ENCODE measurements at regions not wholly inside any gene's neighbourhood (a gene's known extent, or its start where the extent isn't known, plus 50 kb on each side); places are given as distances from the start of the nearest gene placed in this dataset.

- Histone ChIP-seq H3K27me3 (ENCODE audit: insufficient read depth, low read length) (no peaks in the 10 kb centered on the region; the same call in 1 of the 2 replicates), H3K4me2 (ENCODE audit: low read length) (no peak overlapping the region), H3K36me3 (ENCODE audit: insufficient read depth, low read length) (no peaks in the 10 kb centered on the region)
These were observed 86.4 kb upstream of the WNT11 start for GRCh38 chr11:76292583-76293188.

GRCh38 chr11:76291576-76292526 lies 85.5 kb upstream of the WNT11 start:
- no peak overlapping the region for H3K27ac ChIP-seq (ENCODE audit: low read depth, low read length, poor library complexity, severe bottlenecking)
- H3F3A ChIP-seq (ENCODE audit: insufficient read depth, low read length): no peaks in the 10 kb centered on the region
- H3K79me2 ChIP-seq (ENCODE audit: insufficient read depth, low read length): no peaks in the 10 kb centered on the region
- H3K4me2 ChIP-seq (ENCODE audit: low read length): no peak overlapping the region
- no peak overlapping the region for H3K9ac ChIP-seq (ENCODE audit: low read length)
- no peaks in the 10 kb centered on the region for H3K9me2 ChIP-seq (ENCODE audit: low read depth, low read length)
- TF ChIP-seq CTCF (IDR thresholded peaks at IDR 0.05; ENCODE audit: low read length) (no peak), EZH2 (IDR thresholded peaks at IDR 0.05; ENCODE audit: borderline replicate concordance, low read length) (no peak)
- no peak overlapping the region for H2AFZ ChIP-seq (ENCODE audit: low read length)
- no peak overlapping the region for H3K4me3 ChIP-seq (ENCODE audit: low read depth, low read length, poor library complexity, severe bottlenecking)
- no peaks in the 10 kb centered on the region for H3K36me3 ChIP-seq (ENCODE audit: insufficient read depth, low read length)
- H4K20me1 ChIP-seq (ENCODE audit: insufficient read depth, low read length): no peaks in the 10 kb centered on the region
- no peaks in the 10 kb centered on the region for H3K4me1 ChIP-seq (ENCODE audit: insufficient read depth, low read length, severe bottlenecking)
- H3K9me3 ChIP-seq (ENCODE audit: low read length): no peaks in the 10 kb centered on the region
- H3K27me3 ChIP-seq (ENCODE audit: insufficient read depth, low read length): no peaks in the 10 kb centered on the region; the same call in 1 of the 2 replicates

More at GRCh38 chr11:76292583-76293188, 86.4 kb upstream of the WNT11 start:
- TF ChIP-seq EZH2 (IDR thresholded peaks at IDR 0.05; ENCODE audit: borderline replicate concordance, low read length) (no peak), CTCF (IDR thresholded peaks at IDR 0.05; ENCODE audit: low read length) (no peak)
- Histone ChIP-seq H2AFZ (ENCODE audit: low read length) (no peak overlapping the region), H3K4me3 (ENCODE audit: low read depth, low read length, poor library complexity, severe bottlenecking) (no peak overlapping the region), H3K4me1 (ENCODE audit: insufficient read depth, low read length, severe bottlenecking) (no peaks in the 10 kb centered on the region), H3F3A (ENCODE audit: insufficient read depth, low read length) (no peaks in the 10 kb centered on the region), H3K9ac (ENCODE audit: low read length) (no peak overlapping the region), H3K9me3 (ENCODE audit: low read length) (no peaks in the 10 kb centered on the region), H4K20me1 (ENCODE audit: insufficient read depth, low read length) (no peaks in the 10 kb centered on the region), H3K9me2 (ENCODE audit: low read depth, low read length) (no peaks in the 10 kb centered on the region), H3K27ac (ENCODE audit: low read depth, low read length, poor library complexity, severe bottlenecking) (no peak overlapping the region), H3K79me2 (ENCODE audit: insufficient read depth, low read length) (no peaks in the 10 kb centered on the region)

- no peaks in the 10 kb centered on the region for H3K4me1 ChIP-seq (ENCODE audit: insufficient read depth, low read length, severe bottlenecking)
- H3F3A ChIP-seq (ENCODE audit: insufficient read depth, low read length): no peaks in the 10 kb centered on the region
- H4K20me1 ChIP-seq (ENCODE audit: insufficient read depth, low read length): no peaks in the 10 kb centered on the region
- no peaks in the 10 kb centered on the region for H3K9me3 ChIP-seq (ENCODE audit: low read length)
- H3K4me3 ChIP-seq (ENCODE audit: low read depth, low read length, poor library complexity, severe bottlenecking): no peak overlapping the region
- TF ChIP-seq CTCF (IDR thresholded peaks at IDR 0.05; ENCODE audit: low read length): no peak
- TF ChIP-seq EZH2 (IDR thresholded peaks at IDR 0.05; ENCODE audit: borderline replicate concordance, low read length): no peak
- H3K9ac ChIP-seq (ENCODE audit: low read length): no peak overlapping the region
- H3K4me2 ChIP-seq (ENCODE audit: low read length): no peak overlapping the region; the same call in 1 of the 2 replicates
- no peaks in the 10 kb centered on the region for H3K79me2 ChIP-seq (ENCODE audit: insufficient read depth, low read length)
- peaks cover 5% of the 10 kb centered on the region; the same call in 1 of the 2 replicates for H3K27me3 ChIP-seq (ENCODE audit: insufficient read depth, low read length)
- H3K9me2 ChIP-seq (ENCODE audit: low read depth, low read length): no peaks in the 10 kb centered on the region
- H3K36me3 ChIP-seq (ENCODE audit: insufficient read depth, low read length): no peaks in the 10 kb centered on the region
- H2AFZ ChIP-seq (ENCODE audit: low read length): no peak overlapping the region
- no peak overlapping the region for H3K27ac ChIP-seq (ENCODE audit: low read depth, low read length, poor library complexity, severe bottlenecking)
These were observed 82.1 kb upstream of the WNT11 start for GRCh38 chr11:76288166-76288980.

Measured in OCI-LY1 (cell line).